ENCODE measurements at regions not wholly inside any gene's neighbourhood (a gene's known extent, or its start where the extent isn't known, plus 50 kb on each side); places are given as distances from the start of the nearest gene placed in this dataset.

- TF ChIP-seq, protein P1, sequence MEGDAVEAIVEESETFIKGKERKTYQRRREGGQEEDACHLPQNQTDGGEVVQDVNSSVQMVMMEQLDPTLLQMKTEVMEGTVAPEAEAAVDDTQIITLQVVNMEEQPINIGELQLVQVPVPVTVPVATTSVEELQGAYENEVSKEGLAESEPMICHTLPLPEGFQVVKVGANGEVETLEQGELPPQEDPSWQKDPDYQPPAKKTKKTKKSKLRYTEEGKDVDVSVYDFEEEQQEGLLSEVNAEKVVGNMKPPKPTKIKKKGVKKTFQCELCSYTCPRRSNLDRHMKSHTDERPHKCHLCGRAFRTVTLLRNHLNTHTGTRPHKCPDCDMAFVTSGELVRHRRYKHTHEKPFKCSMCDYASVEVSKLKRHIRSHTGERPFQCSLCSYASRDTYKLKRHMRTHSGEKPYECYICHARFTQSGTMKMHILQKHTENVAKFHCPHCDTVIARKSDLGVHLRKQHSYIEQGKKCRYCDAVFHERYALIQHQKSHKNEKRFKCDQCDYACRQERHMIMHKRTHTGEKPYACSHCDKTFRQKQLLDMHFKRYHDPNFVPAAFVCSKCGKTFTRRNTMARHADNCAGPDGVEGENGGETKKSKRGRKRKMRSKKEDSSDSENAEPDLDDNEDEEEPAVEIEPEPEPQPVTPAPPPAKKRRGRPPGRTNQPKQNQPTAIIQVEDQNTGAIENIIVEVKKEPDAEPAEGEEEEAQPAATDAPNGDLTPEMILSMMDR (IDR thresholded peaks at IDR 0.05 in 4 of 5, conservative IDR thresholded peaks at IDR 0.05 in 1 of 5), result no peak
- no peak for TF ChIP-seq POLR2A (IDR thresholded peaks at IDR 0.05)
These were observed 97.0 kb upstream of the VLDLR start for GRCh38 chr9:2524601-2525000.

Data from gastrocnemius medialis (tissue), 4 donors.